ENCODE measurements at regions not wholly inside any gene's neighbourhood (a gene's known extent, or its start where the extent isn't known, plus 50 kb on each side); places are given as distances from the start of the nearest gene placed in this dataset.

DNA sequence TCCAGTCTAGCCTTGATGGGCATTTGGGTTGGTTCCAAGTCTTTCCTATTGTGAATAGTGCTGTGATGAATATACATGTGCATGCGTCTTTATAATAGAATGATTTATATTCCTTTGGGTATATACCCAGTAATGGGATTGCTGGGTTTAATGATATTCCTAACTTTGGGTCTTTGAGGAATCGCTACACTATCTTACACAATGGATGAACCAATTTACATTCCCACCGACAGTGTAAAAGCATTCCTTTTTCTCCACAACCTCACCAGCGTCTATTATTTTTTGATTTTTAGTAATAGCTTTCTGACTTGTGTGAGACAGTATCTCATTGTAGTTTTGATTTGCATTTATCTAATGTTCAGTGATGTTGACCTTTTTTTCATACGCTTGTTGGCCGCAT lies 1040.1 kb downstream of the MAT2B start:
- in situ Hi-C loops (cut with MboI; ENCODE audit: low sequenced_read_pairs) = no loop called here

DNA sequence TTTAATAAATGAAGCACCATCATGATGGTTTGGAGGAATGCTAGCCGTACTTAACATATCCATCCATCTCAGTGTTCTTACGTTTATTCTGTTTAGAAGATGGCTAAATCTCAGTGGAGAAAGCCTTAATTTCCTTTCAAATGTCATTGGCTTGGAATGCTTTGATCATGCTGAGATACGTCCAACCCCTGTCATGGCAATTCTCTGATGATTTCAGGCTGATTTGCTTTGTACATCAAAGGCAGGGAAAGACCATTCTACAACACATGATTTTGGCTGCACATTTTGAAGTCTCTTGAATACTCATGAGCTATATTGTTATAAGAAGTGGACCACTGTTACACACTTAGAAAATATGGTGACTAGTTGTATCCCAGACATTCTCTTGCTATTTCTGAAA lies 1048.4 kb downstream of the MAT2B start:
- in situ Hi-C loops (cut with MboI; ENCODE audit: low sequenced_read_pairs) = no loop called here

DNA sequence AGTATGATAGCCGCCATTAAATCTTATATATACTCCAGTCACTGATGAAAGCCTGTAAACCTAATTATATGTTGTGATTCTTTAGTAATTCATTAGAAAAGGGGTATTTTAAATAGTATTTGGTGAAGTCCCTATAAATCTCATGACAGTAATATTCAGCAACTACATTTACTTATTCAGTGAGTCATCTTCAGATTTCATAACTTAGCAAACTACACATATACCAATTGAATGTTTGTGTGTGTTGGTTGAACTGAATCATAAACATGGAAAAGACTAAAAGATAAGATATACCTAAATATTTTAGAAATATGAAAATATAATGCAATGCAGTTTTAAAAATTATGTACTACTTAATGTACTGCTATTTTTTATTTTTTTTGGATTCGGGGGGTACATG lies 1050.4 kb downstream of the MAT2B start:
- in situ Hi-C loops (cut with MboI; ENCODE audit: low sequenced_read_pairs) = no loop called here

DNA sequence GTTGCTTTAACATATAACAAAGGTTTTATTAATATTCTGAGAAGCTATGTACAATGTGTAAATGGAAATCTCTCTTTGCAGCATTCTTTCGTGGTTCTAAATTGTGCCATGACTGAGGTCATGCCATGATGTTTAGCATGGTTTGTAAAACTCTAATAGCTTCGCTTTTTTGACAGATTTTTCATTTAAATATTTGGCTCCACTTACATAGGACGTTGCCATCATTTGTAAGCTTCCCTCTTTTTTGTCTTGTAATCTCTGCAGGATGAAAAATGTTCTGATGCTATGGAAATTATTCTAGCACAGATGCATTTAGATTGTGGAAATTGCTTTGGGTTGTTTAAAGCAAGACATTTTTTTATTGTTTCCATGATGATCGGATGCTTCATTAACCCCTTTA lies 1054.8 kb downstream of the MAT2B start:
- in situ Hi-C loops (cut with MboI; ENCODE audit: low sequenced_read_pairs) = no loop called here

DNA sequence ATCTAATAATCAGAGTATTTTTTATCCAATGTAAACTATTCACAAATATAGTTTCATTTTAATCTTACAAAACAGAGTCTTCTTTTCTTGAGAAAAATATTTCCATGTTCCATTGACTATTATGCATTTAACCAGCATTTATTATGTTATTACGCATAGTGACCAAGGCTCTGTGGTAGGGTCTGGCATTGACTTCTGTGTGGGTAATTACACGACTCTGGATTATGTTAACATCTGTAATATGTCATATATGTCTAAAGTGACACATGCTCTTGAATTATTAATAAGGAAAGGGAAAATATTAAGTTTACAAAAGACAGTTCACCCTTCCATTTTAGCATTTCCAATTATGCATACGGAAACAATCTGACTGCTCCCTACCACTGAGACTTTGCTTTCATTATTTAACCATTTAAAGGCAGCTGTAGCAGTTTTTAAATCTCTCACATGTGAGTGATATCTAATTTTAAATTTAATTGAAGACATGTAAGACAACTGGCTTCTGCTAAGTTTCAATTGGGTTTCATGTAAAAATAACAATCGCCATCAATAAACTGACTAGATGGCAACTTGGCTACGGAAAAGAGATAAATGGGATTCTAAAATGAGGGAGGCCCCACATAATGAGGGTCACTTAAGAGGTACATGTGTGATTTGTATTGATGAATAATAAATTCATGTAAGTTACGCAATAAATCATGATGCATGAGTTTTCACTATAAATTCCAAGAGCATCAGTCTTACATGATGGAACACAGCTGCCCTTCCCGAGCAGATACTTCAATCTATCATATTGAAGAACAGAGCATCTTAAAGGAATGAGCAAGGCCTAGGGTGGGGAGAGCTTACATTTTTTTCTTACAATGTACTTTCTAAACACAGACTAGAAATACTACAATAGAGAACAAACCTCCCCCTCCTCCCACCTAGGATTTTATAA lies 1056.8 kb downstream of the MAT2B start:
- in situ Hi-C loops (cut with MboI; ENCODE audit: low sequenced_read_pairs) = no loop called here

DNA sequence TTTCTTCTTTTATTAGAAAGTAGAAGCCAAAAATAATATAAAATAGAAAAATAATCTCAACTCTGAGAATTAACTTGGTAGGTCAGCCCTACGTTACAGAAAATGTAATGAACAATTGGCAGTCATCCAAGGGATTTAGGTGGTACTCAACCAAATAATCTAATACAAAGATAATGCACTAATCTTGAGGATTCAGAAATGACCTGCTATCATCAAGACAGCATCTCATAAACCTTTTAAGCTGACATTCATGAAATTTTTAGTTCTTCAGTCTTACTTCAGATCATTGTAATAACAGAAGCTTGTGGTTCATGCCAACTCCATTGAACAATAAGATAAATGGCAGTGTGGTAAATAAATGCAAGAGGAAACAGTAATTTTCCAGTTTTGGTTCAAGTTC lies 1058.0 kb downstream of the MAT2B start:
- in situ Hi-C loops (cut with MboI; ENCODE audit: low sequenced_read_pairs) = no loop called here

DNA sequence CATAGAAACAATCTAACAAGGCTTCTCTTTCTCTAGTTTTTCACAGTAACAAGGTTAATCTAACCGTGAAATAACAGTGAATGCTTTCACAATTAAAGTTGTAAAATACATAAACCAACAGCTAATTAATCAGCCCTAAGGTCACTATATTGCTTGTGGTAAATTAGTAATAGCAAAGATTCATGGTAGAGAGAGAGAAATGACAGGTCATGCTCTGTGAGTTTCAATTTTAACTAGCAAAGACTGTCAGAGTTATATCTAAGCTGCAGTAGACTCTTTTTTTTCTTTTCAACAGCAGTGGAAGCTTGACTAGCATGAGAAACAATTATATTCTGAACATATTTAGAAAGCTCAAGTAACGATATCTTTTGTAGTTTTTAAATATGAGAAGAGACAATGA lies 1068.0 kb downstream of the MAT2B start:
- in situ Hi-C loops (cut with MboI; ENCODE audit: low sequenced_read_pairs) = no loop called here

DNA sequence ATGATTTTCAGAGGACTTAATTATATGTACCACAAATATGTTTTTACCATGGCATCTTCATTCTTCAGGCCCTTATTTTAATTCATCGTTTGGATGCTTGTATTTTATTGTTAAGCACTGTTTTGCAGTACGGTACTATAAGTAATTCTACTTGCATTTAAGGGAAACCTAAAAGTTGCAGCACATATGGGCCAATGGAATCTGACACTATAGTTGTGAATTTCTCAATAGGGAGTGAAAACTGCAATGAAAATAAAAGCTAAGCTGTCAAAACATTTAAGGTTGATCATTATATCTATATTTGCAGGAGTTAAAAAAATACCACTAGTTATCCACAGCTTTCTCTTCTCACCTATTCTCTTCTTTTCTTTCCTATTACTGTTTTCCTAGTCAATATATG lies 1071.8 kb downstream of the MAT2B start:
- in situ Hi-C loops (cut with MboI; ENCODE audit: low sequenced_read_pairs) = no loop called here

DNA sequence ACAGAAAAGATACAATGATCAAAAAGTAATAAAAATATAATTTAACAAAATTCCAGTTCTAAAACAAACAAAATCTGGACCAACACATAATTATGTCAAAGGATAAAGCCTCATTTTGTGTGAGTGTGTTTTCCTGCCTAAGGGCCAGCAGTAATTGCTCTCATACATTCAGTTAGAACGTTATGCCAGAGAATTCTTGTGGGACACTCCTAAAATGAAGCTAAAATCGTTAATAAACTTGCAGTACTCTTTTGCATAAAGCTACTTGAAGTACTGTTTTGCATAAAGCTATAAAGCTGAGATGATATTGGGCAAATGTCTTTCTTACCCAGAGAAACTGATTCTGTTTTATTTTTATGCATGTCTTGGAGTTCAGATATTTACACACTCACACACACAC lies 1072.3 kb downstream of the MAT2B start:
- in situ Hi-C loops (cut with MboI; ENCODE audit: low sequenced_read_pairs) = no loop called here

DNA sequence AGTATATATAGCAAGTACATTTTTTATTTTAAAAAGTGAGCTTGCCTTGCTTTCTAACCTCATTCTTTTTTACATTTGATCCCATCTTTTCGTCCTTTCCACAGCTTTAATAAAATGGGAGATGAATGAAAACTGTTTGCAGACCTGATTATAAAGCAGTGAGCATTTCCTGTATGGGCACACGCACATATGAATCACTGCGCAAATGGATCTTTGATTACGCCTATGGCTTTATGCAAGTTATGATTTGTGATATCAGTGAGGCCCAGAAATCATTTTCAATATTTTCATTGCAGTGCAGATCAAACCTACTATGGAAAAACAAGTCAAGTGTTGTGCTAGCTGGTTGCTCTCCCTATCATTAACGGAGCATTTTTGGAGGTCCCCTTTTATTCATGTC lies 1073.0 kb downstream of the MAT2B start:
- in situ Hi-C loops (cut with MboI; ENCODE audit: low sequenced_read_pairs) = no loop called here

DNA sequence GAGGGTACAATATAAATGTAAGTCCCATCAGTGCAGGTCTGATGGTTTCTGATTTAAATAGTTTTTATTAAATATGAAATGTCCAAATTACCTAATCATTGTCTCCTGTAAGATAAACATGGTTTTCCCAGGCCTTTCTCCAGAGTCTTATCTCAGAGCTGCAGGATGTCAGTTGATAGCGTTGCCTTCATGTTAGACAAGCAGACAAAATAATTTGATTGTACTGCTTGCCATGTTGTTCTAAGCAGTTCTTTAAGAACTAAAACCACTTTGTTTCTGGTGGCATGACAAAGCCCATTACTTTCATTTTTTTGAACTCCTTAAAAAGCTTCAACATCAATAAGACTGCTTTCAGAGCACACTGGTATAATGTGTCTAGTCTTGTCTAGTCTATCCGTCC lies 1073.5 kb downstream of the MAT2B start:
- in situ Hi-C loops (cut with MboI; ENCODE audit: low sequenced_read_pairs) = no loop called here

DNA sequence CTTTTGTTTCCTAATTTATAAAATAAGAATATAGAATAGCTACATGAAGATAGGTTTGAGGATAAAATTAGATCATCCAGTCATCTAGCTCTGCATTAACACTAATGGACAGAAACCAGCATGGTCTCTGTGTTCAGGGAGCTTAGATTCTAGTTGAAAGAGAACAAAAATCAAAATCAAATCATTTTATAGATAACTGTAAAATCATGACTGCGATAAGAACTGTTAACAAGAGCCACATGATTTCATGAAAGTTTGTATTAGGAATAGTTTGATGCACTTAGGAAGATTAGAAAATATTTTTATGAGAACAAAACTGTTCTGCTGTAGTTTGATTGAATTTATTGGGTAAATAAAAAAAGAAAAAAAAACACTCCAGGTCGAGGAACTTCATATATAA lies 1074.7 kb downstream of the MAT2B start:
- in situ Hi-C loops (cut with MboI; ENCODE audit: low sequenced_read_pairs) = no loop called here

DNA sequence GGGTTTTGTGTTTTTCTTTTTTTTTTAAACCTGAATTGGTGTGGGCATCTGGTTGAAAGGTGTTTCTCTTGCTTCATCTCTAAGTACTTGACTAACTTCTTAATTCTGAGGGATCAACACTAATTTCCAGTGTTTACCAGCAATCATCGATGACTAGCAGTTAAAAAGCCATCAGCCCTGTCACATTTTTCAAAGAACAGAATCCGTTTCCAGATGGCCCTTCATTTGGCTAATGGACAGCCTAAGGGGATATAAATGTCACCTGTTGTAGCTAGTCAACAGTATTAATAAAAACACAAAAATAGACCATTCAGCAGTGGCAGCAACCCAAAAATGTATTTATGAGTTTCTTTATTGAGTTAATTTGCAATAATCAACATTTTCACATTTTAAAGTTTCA lies 1076.5 kb downstream of the MAT2B start:
- in situ Hi-C loops (cut with MboI; ENCODE audit: low sequenced_read_pairs) = no loop called here

DNA sequence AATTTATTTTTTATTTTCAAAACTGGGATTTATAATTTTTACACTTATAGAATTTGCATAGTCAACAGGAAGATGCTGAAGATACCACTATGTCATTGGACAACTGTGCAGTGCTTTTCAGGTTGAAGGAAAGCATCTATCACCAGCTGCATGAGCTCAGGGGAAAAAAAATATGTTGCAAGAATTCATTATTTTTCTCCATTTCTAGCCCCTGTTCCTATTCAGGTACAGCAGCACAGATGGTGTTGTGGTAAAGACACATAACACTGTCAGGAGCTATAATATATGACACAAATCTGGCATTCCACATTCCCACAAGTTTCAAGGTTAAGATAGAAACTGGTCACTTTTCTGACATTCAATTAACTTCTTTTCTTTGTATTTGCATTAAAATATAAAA lies 1088.6 kb downstream of the MAT2B start:
- in situ Hi-C loops (cut with MboI; ENCODE audit: low sequenced_read_pairs) = no loop called here

DNA sequence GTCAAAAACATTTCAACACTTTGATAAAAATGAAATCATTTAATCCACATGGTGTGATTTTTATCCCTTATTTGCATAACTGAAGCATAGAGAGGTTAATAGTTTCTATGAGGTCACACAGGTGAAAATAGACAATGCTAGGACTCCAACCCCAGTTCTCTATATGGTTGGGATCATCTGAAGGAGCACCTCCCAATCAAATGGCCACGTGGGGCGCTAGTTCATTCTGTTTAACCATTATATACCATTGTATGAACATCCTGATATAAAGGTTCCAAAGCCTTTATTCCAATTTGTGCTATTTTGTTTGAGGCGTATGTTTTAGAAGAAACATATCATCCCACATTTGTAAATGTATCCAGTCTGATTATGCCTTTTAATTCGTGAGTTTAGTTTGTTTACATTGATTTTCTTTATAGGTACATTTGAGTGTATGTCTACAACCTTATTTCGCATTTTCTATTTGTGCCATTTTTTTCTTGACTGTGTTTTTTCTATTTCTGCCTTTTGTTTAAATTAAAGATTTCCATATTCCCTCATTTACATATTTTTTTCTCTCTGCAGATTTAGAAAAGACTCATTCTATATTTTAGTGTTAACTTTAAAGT lies 1092.0 kb downstream of the MAT2B start:
- in situ Hi-C loops (cut with MboI; ENCODE audit: low sequenced_read_pairs) = no loop called here

DNA sequence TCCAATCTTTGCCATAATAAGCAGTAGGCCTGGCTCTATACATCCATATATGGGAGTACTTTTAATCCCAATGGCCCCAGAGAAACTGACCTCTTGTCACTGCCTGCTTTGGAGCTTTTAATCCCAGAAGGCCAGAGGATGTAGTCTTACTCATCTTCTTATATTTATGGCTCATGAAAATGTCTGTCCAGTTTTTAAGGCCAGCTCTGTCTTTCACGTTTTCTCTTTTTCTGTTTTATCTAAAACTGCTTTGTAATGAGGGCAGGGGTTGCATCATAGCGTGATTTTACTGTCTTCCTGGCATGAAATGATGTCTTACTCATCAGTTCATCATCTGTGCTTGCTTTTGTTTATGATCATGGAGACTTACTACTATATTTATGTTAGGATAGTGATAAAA lies 1094.9 kb downstream of the MAT2B start:
- in situ Hi-C loops (cut with MboI; ENCODE audit: low sequenced_read_pairs) = no loop called here

DNA sequence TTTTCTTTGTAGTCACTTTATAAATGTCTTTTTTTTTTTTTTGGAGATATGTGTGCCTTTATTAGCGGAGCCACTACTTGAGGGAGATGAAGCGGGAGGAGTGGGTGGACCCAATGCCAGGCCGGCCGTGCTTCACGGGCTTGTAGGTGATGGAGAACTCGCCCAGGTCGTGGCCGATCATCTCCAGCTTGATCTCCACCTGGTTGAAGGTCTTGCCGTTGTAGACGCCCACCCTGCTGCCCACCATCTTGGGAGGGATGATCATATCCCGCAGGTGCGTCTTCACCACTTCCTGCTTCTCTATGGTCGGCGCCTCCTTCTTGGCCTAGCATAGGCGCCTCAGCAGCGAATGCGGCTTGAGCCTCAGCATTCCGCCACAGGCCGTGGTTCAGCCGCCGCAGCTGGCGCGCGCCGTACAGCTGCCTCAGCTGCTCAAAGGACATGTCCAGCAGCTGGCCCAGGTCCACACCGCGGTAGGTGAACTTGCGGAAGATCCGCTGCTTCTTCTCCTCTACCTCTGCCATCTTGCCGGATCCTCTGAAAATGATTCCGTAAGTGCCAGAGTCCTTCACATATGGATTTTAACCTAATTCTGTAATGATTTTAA lies 1095.6 kb downstream of the MAT2B start:
- in situ Hi-C loops (cut with MboI; ENCODE audit: low sequenced_read_pairs) = no loop called here

DNA sequence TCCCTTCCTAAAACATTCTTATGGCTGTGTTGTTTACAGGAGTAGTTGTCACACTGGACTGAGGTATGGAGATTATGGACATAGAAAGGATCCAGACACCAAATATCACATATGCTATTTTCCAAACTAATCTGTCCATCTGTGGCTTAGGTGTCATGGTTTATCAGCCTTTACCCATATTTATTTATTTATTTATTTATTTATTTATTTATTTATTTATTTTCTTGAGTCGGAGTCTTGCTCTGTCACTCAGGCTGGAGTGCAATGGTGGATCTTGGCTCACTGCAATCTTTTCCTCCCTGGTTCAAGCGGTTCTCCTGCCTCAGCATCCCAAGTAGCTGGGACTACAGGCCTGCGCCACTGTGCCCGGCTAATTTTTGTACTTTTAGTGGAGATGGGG lies 1103.1 kb downstream of the MAT2B start:
- in situ Hi-C loops (cut with MboI; ENCODE audit: low sequenced_read_pairs) = no loop called here

DNA sequence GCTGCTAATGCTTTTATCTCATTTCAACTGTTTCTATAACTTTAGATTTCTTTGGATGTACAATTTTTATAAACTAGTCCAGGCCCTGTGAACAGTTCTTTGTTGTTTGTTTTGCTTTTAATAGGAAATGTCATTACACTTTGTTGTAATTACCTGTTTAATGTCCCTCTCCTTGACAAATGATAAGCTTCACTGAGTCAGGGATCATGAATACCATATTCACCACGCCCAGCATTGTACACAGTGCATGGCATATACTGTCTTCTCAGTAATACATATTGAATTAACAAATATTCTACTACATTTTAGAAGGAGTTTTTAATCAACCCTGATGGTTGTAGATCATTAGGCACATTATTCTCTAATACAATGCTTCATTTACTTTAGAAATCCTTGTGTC lies 1105.0 kb downstream of the MAT2B start:
- in situ Hi-C loops (cut with MboI; ENCODE audit: low sequenced_read_pairs) = no loop called here

DNA sequence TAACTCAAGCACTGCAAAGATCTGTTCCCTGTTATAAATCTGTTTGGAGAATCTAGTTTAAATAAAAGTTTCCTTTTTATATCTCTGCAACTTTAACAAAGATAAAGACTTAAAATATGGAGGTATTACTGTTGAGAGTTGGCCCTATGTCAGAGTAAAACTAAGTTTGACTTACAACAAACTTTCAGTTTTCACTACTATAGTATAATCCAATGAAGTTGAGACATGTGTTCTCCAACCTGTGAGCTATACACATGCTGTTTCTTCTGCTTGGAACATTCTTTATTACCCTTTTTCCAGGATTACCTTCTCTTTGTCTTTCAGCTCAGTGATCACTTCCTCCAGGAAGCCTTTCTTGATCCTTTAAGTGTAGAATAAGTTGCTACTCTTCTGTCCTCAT lies 1109.3 kb downstream of the MAT2B start:
- in situ Hi-C loops (cut with MboI; ENCODE audit: low sequenced_read_pairs) = no loop called here

DNA sequence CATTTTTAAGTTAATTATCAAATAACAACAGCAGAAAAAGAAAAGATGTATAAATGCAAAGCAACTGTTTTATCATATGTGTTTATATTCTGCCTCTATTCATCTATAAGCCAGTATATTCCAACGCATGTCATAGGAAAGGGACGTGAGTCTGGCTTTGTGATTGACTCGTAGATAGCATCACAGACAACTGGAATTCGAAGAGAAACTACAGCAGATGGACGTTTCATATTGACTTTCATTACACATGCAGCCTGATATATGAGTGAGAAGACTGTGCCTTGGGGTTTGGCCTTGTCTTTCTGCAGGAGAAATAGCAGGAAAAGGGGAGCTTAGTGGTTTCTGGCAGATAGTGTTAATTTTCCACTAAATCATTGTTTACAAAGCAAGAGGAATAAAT lies 1111.9 kb downstream of the MAT2B start:
- in situ Hi-C loops (cut with MboI; ENCODE audit: low sequenced_read_pairs) = no loop called here

DNA sequence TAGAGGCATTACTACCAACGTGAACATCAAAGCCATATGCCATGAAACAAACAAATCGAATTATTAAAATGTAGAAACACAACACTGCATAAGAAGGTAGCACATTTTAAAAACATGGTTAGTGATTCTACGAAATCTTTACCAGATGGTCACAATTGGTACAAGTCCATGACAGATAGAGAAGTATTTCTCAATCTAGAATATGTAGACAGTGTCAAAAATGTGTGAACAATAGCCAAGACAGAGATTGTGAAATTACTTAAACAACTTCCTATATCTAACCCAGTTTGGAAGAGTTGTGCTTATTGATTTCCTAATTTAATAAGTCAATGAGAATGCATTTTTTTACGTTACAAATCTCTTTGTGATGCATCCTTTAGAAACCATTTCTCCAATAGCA lies 1121.6 kb downstream of the MAT2B start:
- in situ Hi-C loops (cut with MboI; ENCODE audit: low sequenced_read_pairs) = no loop called here
